ENCODE measurements at regions not wholly inside any gene's neighbourhood (a gene's known extent, or its start where the extent isn't known, plus 50 kb on each side); places are given as distances from the start of the nearest gene placed in this dataset.

DNA sequence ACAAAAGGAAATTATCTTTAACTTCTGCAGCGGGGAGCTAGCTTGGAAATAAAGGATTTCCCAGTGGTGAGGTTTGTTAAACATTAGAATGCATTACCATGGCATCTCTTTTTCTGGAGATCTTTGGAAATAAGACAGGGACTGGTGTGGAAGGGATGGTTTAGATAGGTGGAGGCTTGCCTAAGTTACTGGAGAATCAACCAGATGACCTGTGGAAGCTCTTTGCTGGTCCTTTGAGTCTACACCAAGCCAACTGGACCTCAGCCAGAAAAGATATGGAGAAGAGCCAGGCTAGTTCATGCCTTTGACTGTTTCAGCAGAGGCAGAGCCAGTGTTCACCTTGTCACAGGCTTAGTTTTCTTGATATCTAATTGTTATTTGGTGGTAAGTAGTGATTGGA lies 134.7 kb downstream of the KCNRG start:
- TF ChIP-seq, protein P1, sequence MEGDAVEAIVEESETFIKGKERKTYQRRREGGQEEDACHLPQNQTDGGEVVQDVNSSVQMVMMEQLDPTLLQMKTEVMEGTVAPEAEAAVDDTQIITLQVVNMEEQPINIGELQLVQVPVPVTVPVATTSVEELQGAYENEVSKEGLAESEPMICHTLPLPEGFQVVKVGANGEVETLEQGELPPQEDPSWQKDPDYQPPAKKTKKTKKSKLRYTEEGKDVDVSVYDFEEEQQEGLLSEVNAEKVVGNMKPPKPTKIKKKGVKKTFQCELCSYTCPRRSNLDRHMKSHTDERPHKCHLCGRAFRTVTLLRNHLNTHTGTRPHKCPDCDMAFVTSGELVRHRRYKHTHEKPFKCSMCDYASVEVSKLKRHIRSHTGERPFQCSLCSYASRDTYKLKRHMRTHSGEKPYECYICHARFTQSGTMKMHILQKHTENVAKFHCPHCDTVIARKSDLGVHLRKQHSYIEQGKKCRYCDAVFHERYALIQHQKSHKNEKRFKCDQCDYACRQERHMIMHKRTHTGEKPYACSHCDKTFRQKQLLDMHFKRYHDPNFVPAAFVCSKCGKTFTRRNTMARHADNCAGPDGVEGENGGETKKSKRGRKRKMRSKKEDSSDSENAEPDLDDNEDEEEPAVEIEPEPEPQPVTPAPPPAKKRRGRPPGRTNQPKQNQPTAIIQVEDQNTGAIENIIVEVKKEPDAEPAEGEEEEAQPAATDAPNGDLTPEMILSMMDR (IDR thresholded peaks at IDR 0.05), result no peak
- TF ChIP-seq EP300 (IDR thresholded peaks at IDR 0.05; ENCODE audit: low read depth) (no peak), POLR2AphosphoS5 (IDR thresholded peaks at IDR 0.05) (no peak)

All from transverse colon (tissue), 4 donors.